Vagina (tissue), 2 donors: ENCODE measurements at regions not wholly inside any gene's neighbourhood (a gene's known extent, or its start where the extent isn't known, plus 50 kb on each side); places are given as distances from the start of the nearest gene placed in this dataset.

Experiments
- DNase-seq, 2 donors: peaks; one replicate each; pipeline ENCODE4 v3.0.0-alpha.2; 2017; ENCODE audit errors: extremely low spot score in 2 of 2
- H3K27ac ChIP-seq: fragments of 200-600 bp; sonication (generic); one replicate; pipeline ENCODE4 v1.5.1; 2019
- H3K27me3 ChIP-seq: fragments of 200-600 bp; sonication (generic); one replicate; pipeline ENCODE4 v1.5.1; 2019
- H3K36me3 ChIP-seq, 2 donors: fragments of 200-600 bp; sonication (generic); one replicate each; pipeline ENCODE4 v1.5.1; 2017 to 2019
- H3K4me1 ChIP-seq: fragments of 200-600 bp; sonication (generic); one replicate; pipeline ENCODE4 v1.5.1; 2019
- H3K4me3 ChIP-seq, 2 donors: fragments of 200-600 bp; sonication (generic); 1 replicate in 1 of 2; 2 replicates in 1 of 2; pipeline ENCODE4 v1.5.1; 2016 to 2019
- H3K9me3 ChIP-seq: fragments of 200-600 bp; sonication (generic); one replicate; pipeline ENCODE4 v1.5.1; 2019
- CTCF ChIP-seq, 3 experiments: fragments of 450-650 bp in 2 of 3; fragments of 200-600 bp in 1 of 3; sonication (generic) in 1 of 3; IDR thresholded peaks; one replicate each; pipeline ENCODE4 v1.5.1; 2017 to 2019; ENCODE audit warnings: antibody characterized with exemption in 3 of 3, mild to moderate bottlenecking in 2 of 3, moderate library complexity in 2 of 3
- POLR2A ChIP-seq, 2 donors: fragments of 450-650 bp; IDR thresholded peaks; one replicate each; pipeline ENCODE4 v1.6.1; 2017; ENCODE audit warnings: antibody characterized with exemption in 2 of 2, mild to moderate bottlenecking in 2 of 2, moderate library complexity in 2 of 2
- POLR2AphosphoS5 ChIP-seq, 2 donors: sonication (generic); formaldehyde crosslinking; IDR thresholded peaks; one replicate each; pipeline ENCODE4 v1.9.0; 2017; ENCODE audit warnings: antibody characterized with exemption in 2 of 2, mild to moderate bottlenecking in 2 of 2, low read depth in 1 of 2; ENCODE audit not compliant: insufficient read depth in 1 of 2
- intact Hi-C: fragments of 100-400 bp; cut with DNase I; formaldehyde crosslinking; loops from one replicate; pipeline ENCODE4 v1.15.1; 2023

- Histone ChIP-seq H3K27ac (no peak overlapping the region), H3K27me3 (no peaks in the 10 kb centered on the region), H3K4me3 (no peak overlapping the region), H3K4me1 (no peaks in the 10 kb centered on the region), H3K9me3 (no peaks in the 10 kb centered on the region), H3K36me3 (no peaks in the 10 kb centered on the region)
- DNase-seq = no peak
- no peak for TF ChIP-seq POLR2A (IDR thresholded peaks at IDR 0.05)
- no peak for TF ChIP-seq CTCF (IDR thresholded peaks at IDR 0.05)
- no peak for TF ChIP-seq POLR2AphosphoS5 (IDR thresholded peaks at IDR 0.05; ENCODE audit: insufficient read depth in 1 of 2, low read depth in 1 of 2)
- intact Hi-C loops = no loop called here
Observed at GRCh38 chr1:101550581-101550980, 313.8 kb downstream of the S1PR1 start.

- Histone ChIP-seq H3K27me3 (no peaks in the 10 kb centered on the region), H3K4me3 (no peak overlapping the region), H3K27ac (no peak overlapping the region), H3K36me3 (no peaks in the 10 kb centered on the region), H3K4me1 (no peaks in the 10 kb centered on the region), H3K9me3 (no peaks in the 10 kb centered on the region)
- no peak for TF ChIP-seq POLR2A (IDR thresholded peaks at IDR 0.05)
- TF ChIP-seq CTCF (IDR thresholded peaks at IDR 0.05) = no peak
- no peak for TF ChIP-seq POLR2AphosphoS5 (IDR thresholded peaks at IDR 0.05; ENCODE audit: insufficient read depth in 1 of 2, low read depth in 1 of 2)
- intact Hi-C loops = no loop called here
- no peak for DNase-seq
Observed at GRCh38 chr1:101566883-101567538, 330.2 kb downstream of the S1PR1 start.

DNA sequence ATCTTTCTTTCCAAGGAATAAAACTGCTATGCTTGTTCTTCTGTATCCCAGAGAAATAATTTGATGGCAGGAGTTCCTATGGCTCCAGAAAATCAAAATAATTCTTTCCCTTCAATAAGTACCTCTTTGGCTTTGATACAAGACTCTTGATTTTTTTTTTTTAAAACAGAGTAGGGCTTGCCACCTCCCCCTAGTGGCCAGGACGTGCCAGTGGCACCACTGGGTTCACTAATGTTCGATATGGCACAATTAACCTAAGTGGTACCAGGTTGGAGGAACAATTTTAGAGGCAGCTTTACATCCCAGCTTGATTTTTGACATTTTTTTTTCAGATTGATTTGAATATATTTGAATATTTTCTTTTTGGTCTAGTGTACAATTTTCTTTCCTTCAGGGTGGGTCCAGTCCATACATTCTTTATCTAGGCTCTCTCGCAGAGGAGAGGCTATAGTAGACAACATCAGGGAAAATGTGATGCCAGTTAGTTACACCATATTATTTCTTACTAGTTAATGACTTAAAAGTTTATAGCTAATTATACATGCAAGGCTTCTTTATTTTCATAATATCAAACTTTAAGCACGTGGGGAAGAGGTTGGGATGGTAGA, 330.9 kb downstream of the S1PR1 start:
- no peak for TF ChIP-seq POLR2A (IDR thresholded peaks at IDR 0.05)
- peak in 1 of 3 experiments; percentile 26 for TF ChIP-seq CTCF (IDR thresholded peaks at IDR 0.05)
- no peak overlapping the region for H3K4me3 ChIP-seq
- H3K27ac ChIP-seq = no peak overlapping the region
- H3K4me1 ChIP-seq = no peaks in the 10 kb centered on the region
- intact Hi-C loops = no loop called here
- no peaks in the 10 kb centered on the region for H3K36me3 ChIP-seq
- no peaks in the 10 kb centered on the region for H3K27me3 ChIP-seq
- no peak for DNase-seq
- H3K9me3 ChIP-seq = no peaks in the 10 kb centered on the region

- intact Hi-C loops = no loop called here
- DNase-seq = no peak
- Histone ChIP-seq H3K36me3 (no peaks in the 10 kb centered on the region), H3K4me1 (no peaks in the 10 kb centered on the region), H3K27ac (no peak overlapping the region), H3K9me3 (no peaks in the 10 kb centered on the region), H3K27me3 (no peaks in the 10 kb centered on the region), H3K4me3 (no peak overlapping the region)
- no peak for TF ChIP-seq POLR2A (IDR thresholded peaks at IDR 0.05)
- TF ChIP-seq POLR2AphosphoS5 (IDR thresholded peaks at IDR 0.05; ENCODE audit: insufficient read depth in 1 of 2, low read depth in 1 of 2) = no peak
- no peak for TF ChIP-seq CTCF (IDR thresholded peaks at IDR 0.05)
Observed at GRCh38 chr1:101587741-101588140, 350.9 kb downstream of the S1PR1 start.

- no peak for DNase-seq
- no peaks in the 10 kb centered on the region for H3K4me1 ChIP-seq
- no peak overlapping the region for H3K27ac ChIP-seq
- H3K4me3 ChIP-seq = no peak overlapping the region
- no peaks in the 10 kb centered on the region for H3K9me3 ChIP-seq
- intact Hi-C loops = no loop called here
- no peaks in the 10 kb centered on the region for H3K27me3 ChIP-seq
- no peak for TF ChIP-seq CTCF (IDR thresholded peaks at IDR 0.05)
- H3K36me3 ChIP-seq = no peaks in the 10 kb centered on the region
Observed at GRCh38 chr1:101588677-101589076, 351.9 kb downstream of the S1PR1 start.
